IPS-11a (cell line): ENCODE measurements at regions not wholly inside any gene's neighbourhood (a gene's known extent, or its start where the extent isn't known, plus 50 kb on each side); places are given as distances from the start of the nearest gene placed in this dataset.

Source experiments
- H3K4me3 ChIP-seq: one replicate; pipeline ENCODE4 v1.5.1; 2013; ENCODE audit warnings: low read depth, low read length, control low read depth

- no peak overlapping the region for H3K4me3 ChIP-seq
Measured at GRCh38 chr4:119752936-119753335, 124.3 kb upstream of the PDE5A start.

GRCh38 chr4:119750771-119751170 lies 122.2 kb upstream of the PDE5A start:
- no peak overlapping the region for H3K4me3 ChIP-seq

GRCh38 chr4:119750048-119750447 lies 121.4 kb upstream of the PDE5A start:
- no peak overlapping the region for H3K4me3 ChIP-seq

- no peak overlapping the region for H3K4me3 ChIP-seq
Measured at GRCh38 chr4:119748853-119749252, 120.2 kb upstream of the PDE5A start.

GRCh38 chr4:119746951-119747350 lies 118.3 kb upstream of the PDE5A start:
- H3K4me3 ChIP-seq: no peak overlapping the region

- H3K4me3 ChIP-seq: no peak overlapping the region
Measured at GRCh38 chr4:119745351-119745750, 116.7 kb upstream of the PDE5A start.

GRCh38 chr4:119744580-119744979 lies 116.0 kb upstream of the PDE5A start:
- no peak overlapping the region for H3K4me3 ChIP-seq

- H3K4me3 ChIP-seq: no peak overlapping the region
Measured at GRCh38 chr4:119743644-119744043, 115.0 kb upstream of the PDE5A start.

GRCh38 chr4:119739796-119740195 lies 111.2 kb upstream of the PDE5A start:
- H3K4me3 ChIP-seq: no peak overlapping the region

GRCh38 chr4:119738901-119739300 lies 110.3 kb upstream of the PDE5A start:
- H3K4me3 ChIP-seq: no peak overlapping the region

GRCh38 chr4:119736559-119736958 lies 108.0 kb upstream of the PDE5A start:
- H3K4me3 ChIP-seq: no peak overlapping the region

GRCh38 chr4:119735165-119735651 lies 106.6 kb upstream of the PDE5A start:
- H3K4me3 ChIP-seq: no peak overlapping the region

GRCh38 chr4:119733431-119733830 lies 104.8 kb upstream of the PDE5A start:
- H3K4me3 ChIP-seq: no peak overlapping the region

- H3K4me3 ChIP-seq: no peak overlapping the region
Measured at GRCh38 chr4:119731778-119732177, 103.2 kb upstream of the PDE5A start.

GRCh38 chr4:119731146-119731742 lies 102.6 kb upstream of the PDE5A start:
- no peak overlapping the region for H3K4me3 ChIP-seq

GRCh38 chr4:119730671-119730950 lies 102.0 kb upstream of the PDE5A start:
- no peak overlapping the region for H3K4me3 ChIP-seq

- no peak overlapping the region for H3K4me3 ChIP-seq
Measured at GRCh38 chr4:119729835-119730670, 101.4 kb upstream of the PDE5A start.

GRCh38 chr4:119728692-119729593 lies 100.3 kb upstream of the PDE5A start:
- no peak overlapping the region for H3K4me3 ChIP-seq

- H3K4me3 ChIP-seq: no peak overlapping the region
Measured at GRCh38 chr4:119728185-119728584, 99.6 kb upstream of the PDE5A start.

- H3K4me3 ChIP-seq: no peak overlapping the region
Measured at GRCh38 chr4:119726505-119726904, 97.9 kb upstream of the PDE5A start.

GRCh38 chr4:119725688-119726330 lies 97.2 kb upstream of the PDE5A start:
- H3K4me3 ChIP-seq: no peak overlapping the region
